Ascending aorta (tissue), 2 donors: ENCODE measurements at regions not wholly inside any gene's neighbourhood (a gene's known extent, or its start where the extent isn't known, plus 50 kb on each side); places are given as distances from the start of the nearest gene placed in this dataset.

ENCODE experiments used
- DNase-seq, 2 donors: peaks; one replicate each; pipeline ENCODE4 v3.0.0-alpha.2; 2019; ENCODE audit warnings: low spot score in 2 of 2
- H3K27ac ChIP-seq, 2 donors: fragments of 200-600 bp; sonication (generic); one replicate each; pipeline ENCODE4 v1.5.1; 2016 to 2017; ENCODE audit warnings: mild to moderate bottlenecking in 1 of 2
- H3K27me3 ChIP-seq: fragments of 200-600 bp; sonication (generic); one replicate; pipeline ENCODE4 v1.5.1; 2017
- H3K36me3 ChIP-seq, 2 donors: fragments of 200-600 bp; sonication (generic); one replicate each; pipeline ENCODE4 v1.5.1; 2016
- H3K4me1 ChIP-seq, 2 donors: fragments of 200-600 bp; sonication (generic); one replicate each; pipeline ENCODE4 v1.5.1; 2016 to 2017; ENCODE audit warnings: mild to moderate bottlenecking in 1 of 2
- H3K4me3 ChIP-seq, 2 donors: fragments of 200-600 bp; sonication (generic); one replicate each; pipeline ENCODE4 v1.5.1; 2016 to 2017; ENCODE audit warnings: mild to moderate bottlenecking in 1 of 2
- H3K9me3 ChIP-seq, 2 donors: fragments of 200-600 bp; sonication (generic); one replicate each; pipeline ENCODE4 v1.5.1; 2016
- CTCF ChIP-seq, 3 experiments: fragments of 200-600 bp in 2 of 3; fragments of 450-650 bp in 1 of 3; sonication (generic) in 2 of 3; IDR thresholded peaks; one replicate each; pipeline ENCODE4 v1.5.1; 2016 to 2019; ENCODE audit warnings: antibody characterized with exemption in 3 of 3, mild to moderate bottlenecking in 1 of 3, moderate library complexity in 1 of 3
- intact Hi-C: fragments of 100-400 bp; cut with DNase I; formaldehyde crosslinking; loops from one replicate; pipeline ENCODE4 v1.15.1; 2023

- Histone ChIP-seq H3K4me1 (peaks cover 6 to 13% of the 10 kb centered on the region in 2 donors), H3K27me3 (no peaks in the 10 kb centered on the region), H3K36me3 (no peaks in the 10 kb centered on the region), H3K9me3 (no peaks in the 10 kb centered on the region), H3K27ac (peak overlapping the region in 1 of 2 donors; percentile 98), H3K4me3 (no peak overlapping the region)
- no peak for DNase-seq
- TF ChIP-seq CTCF (IDR thresholded peaks at IDR 0.05) = no peak
- intact Hi-C loops = loop anchor here (2.0 to 10.0 kb wide), 2 partner anchors 51 to 353 kb away; no protein-coding TSS in a partner anchor
These were observed 152.6 kb upstream of the LYZL2 start for GRCh38 chr10:30782157-30782536.

- DNase-seq = no peak
- no peaks in the 10 kb centered on the region for H3K36me3 ChIP-seq
- no peaks in the 10 kb centered on the region for H3K27me3 ChIP-seq
- no peak overlapping the region for H3K27ac ChIP-seq
- no peak overlapping the region for H3K4me3 ChIP-seq
- peaks cover 6 to 13% of the 10 kb centered on the region in 2 donors for H3K4me1 ChIP-seq
- H3K9me3 ChIP-seq = no peaks in the 10 kb centered on the region
- no peak for TF ChIP-seq CTCF (IDR thresholded peaks at IDR 0.05)
- intact Hi-C loops = loop anchor here (2.0 to 10.0 kb wide), 2 partner anchors 51 to 353 kb away; no protein-coding TSS in a partner anchor
These were observed 152.1 kb upstream of the LYZL2 start for GRCh38 chr10:30781670-30782121.

GRCh38 chr10:30778769-30779168 is 149.2 kb upstream of the LYZL2 start:
- no peaks in the 10 kb centered on the region for H3K27me3 ChIP-seq
- no peak overlapping the region for H3K27ac ChIP-seq
- H3K9me3 ChIP-seq = no peaks in the 10 kb centered on the region
- no peak for DNase-seq
- H3K4me3 ChIP-seq = no peak overlapping the region
- H3K36me3 ChIP-seq = no peaks in the 10 kb centered on the region
- intact Hi-C loops = no loop called here
- H3K4me1 ChIP-seq = peaks cover 7 to 19% of the 10 kb centered on the region in 2 donors
- TF ChIP-seq CTCF (IDR thresholded peaks at IDR 0.05) = no peak

GRCh38 chr10:30775779-30776591 is 146.4 kb upstream of the LYZL2 start:
- Histone ChIP-seq H3K36me3 (no peaks in the 10 kb centered on the region), H3K27ac (no peak overlapping the region), H3K27me3 (no peaks in the 10 kb centered on the region), H3K4me3 (no peak overlapping the region), H3K9me3 (peaks cover 5 to 8% of the 10 kb centered on the region in 2 donors), H3K4me1 (peaks cover 4 to 15% of the 10 kb centered on the region in 2 donors)
- intact Hi-C loops = no loop called here
- DNase-seq = no peak
- no peak for TF ChIP-seq CTCF (IDR thresholded peaks at IDR 0.05)

- peaks cover 16 to 23% of the 10 kb centered on the region in 2 donors for H3K9me3 ChIP-seq
- DNase-seq = no peak
- no peak overlapping the region for H3K4me3 ChIP-seq
- H3K27me3 ChIP-seq = no peaks in the 10 kb centered on the region
- H3K27ac ChIP-seq = no peak overlapping the region
- intact Hi-C loops = no loop called here
- no peaks in the 10 kb centered on the region for H3K36me3 ChIP-seq
- no peak for TF ChIP-seq CTCF (IDR thresholded peaks at IDR 0.05)
- H3K4me1 ChIP-seq = peaks cover 4 to 15% of the 10 kb centered on the region in 2 donors
These were observed 144.7 kb upstream of the LYZL2 start for GRCh38 chr10:30774261-30774660.
